OCI-LY1 (cell line): ENCODE measurements at regions not wholly inside any gene's neighbourhood (a gene's known extent, or its start where the extent isn't known, plus 50 kb on each side); places are given as distances from the start of the nearest gene placed in this dataset.

Experiments
- H2AFZ ChIP-seq: fragments of 200-600 bp; sonication (generic), shearing (Covaris generic); 2 replicates; pipeline ENCODE4 v1.6.0; 2014; ENCODE audit warnings: antibody characterized with exemption, mild to moderate bottlenecking, low read length
- H3F3A ChIP-seq: fragments of 200-600 bp; sonication (generic), shearing (Covaris generic); 2 replicates; pipeline ENCODE4 v1.6.0; 2014; ENCODE audit warnings: mild to moderate bottlenecking, antibody characterized with exemption, low read length, moderate library complexity; ENCODE audit not compliant: insufficient read depth
- H3K27ac ChIP-seq: fragments of 200-600 bp; sonication (generic); 2 replicates; pipeline ENCODE4 v1.5.1; 2014; ENCODE audit warnings: low read length, mixed run types, mild to moderate bottlenecking, low read depth; ENCODE audit not compliant: poor library complexity, severe bottlenecking
- H3K27me3 ChIP-seq: fragments of 200-600 bp; sonication (generic); 2 replicates; pipeline ENCODE4 v1.6.0; 2014; ENCODE audit warnings: antibody characterized with exemption, mild to moderate bottlenecking, low read length, moderate library complexity; ENCODE audit not compliant: insufficient read depth
- H3K36me3 ChIP-seq: fragments of 200-600 bp; sonication (generic); 2 replicates; pipeline ENCODE4 v1.6.1; 2014; ENCODE audit warnings: mild to moderate bottlenecking, antibody characterized with exemption, low read length, moderate library complexity, mixed read lengths; ENCODE audit not compliant: insufficient read depth
- H3K4me1 ChIP-seq: fragments of 200-600 bp; sonication (generic); 2 replicates; pipeline ENCODE4 v1.5.1; 2014; ENCODE audit warnings: mild to moderate bottlenecking, low read length, moderate library complexity; ENCODE audit not compliant: insufficient read depth, severe bottlenecking
- H3K4me2 ChIP-seq: fragments of 200-600 bp; sonication (generic), shearing (Covaris generic); 2 replicates; pipeline ENCODE4 v1.6.1; 2014; ENCODE audit warnings: low read length
- H3K4me3 ChIP-seq: fragments of 200-600 bp; sonication (generic); 2 replicates; pipeline ENCODE4 v1.5.1; 2014; ENCODE audit warnings: low read length, low read depth, mild to moderate bottlenecking, mixed read lengths; ENCODE audit not compliant: poor library complexity, severe bottlenecking
- H3K79me2 ChIP-seq: fragments of 200-600 bp; shearing (Covaris generic); 2 replicates; pipeline ENCODE4 v1.6.1; 2016; ENCODE audit warnings: mixed run types, low read length, mixed read lengths; ENCODE audit not compliant: insufficient read depth
- H3K9ac ChIP-seq: fragments of 200-600 bp; sonication (generic), shearing (Covaris generic); 2 replicates; pipeline ENCODE4 v1.6.1; 2014; ENCODE audit warnings: mild to moderate bottlenecking, low read length, mixed read lengths
- H3K9me2 ChIP-seq: fragments of 200-600 bp; sonication (generic), shearing (Covaris generic); 2 replicates; pipeline ENCODE4 v1.6.1; 2014; ENCODE audit warnings: low read depth, mild to moderate bottlenecking, low read length, mixed read lengths
- H3K9me3 ChIP-seq: fragments of 200-600 bp; shearing (Covaris generic); 2 replicates; pipeline ENCODE4 v1.6.1; 2014; ENCODE audit warnings: low read length, mixed read lengths
- H4K20me1 ChIP-seq: fragments of 200-600 bp; sonication (generic), shearing (Covaris generic); 2 replicates; pipeline ENCODE4 v1.6.0; 2016; ENCODE audit warnings: mild to moderate bottlenecking, low read length; ENCODE audit not compliant: insufficient read depth
- CTCF ChIP-seq: fragments of 200-600 bp; sonication (generic), shearing (Covaris generic); IDR thresholded peaks from 2 replicates; pipeline ENCODE4 v1.5.1; 2017; ENCODE audit warnings: mild to moderate bottlenecking, antibody characterized with exemption, low read length, moderate library complexity, mixed read lengths
- EZH2 ChIP-seq: fragments of 200-600 bp; sonication (generic), shearing (Covaris generic); IDR thresholded peaks from 2 replicates; pipeline ENCODE4 v1.8.0; 2017; ENCODE audit warnings: borderline replicate concordance, mixed run types, mild to moderate bottlenecking, antibody characterized with exemption, low read length, moderate library complexity, mixed read lengths

DNA sequence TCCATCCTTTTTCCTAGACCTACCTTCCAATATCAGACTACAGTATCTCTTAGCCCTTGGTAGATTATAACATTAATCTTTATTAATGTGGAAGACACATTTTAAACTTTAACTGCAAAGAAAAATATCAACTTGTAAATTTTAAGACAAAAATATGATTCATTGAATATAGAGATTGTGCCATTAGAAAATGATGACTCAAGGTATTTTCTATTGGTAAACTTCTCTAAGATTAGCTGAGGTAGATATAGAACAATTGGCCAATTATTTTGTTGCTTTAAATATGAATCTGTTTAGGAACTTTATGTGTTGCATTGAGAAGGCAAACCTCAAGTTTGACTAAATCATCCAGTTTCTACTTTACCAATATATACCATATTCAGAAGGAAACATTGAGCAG is 604.7 kb downstream of the CBLN2 start:
- H3K27ac ChIP-seq: no peak overlapping the region
- no peaks in the 10 kb centered on the region for H3K9me3 ChIP-seq
- no peak for TF ChIP-seq CTCF
- no peaks in the 10 kb centered on the region for H3F3A ChIP-seq
- H3K9ac ChIP-seq: no peak overlapping the region
- no peaks in the 10 kb centered on the region for H3K36me3 ChIP-seq
- H4K20me1 ChIP-seq: no peaks in the 10 kb centered on the region
- no peaks in the 10 kb centered on the region for H3K27me3 ChIP-seq
- no peaks in the 10 kb centered on the region for H3K79me2 ChIP-seq
- H3K4me2 ChIP-seq: no peak overlapping the region
- H2AFZ ChIP-seq: no peak overlapping the region
- H3K4me3 ChIP-seq: no peak overlapping the region
- no peaks in the 10 kb centered on the region for H3K4me1 ChIP-seq
- no peaks in the 10 kb centered on the region for H3K9me2 ChIP-seq

DNA sequence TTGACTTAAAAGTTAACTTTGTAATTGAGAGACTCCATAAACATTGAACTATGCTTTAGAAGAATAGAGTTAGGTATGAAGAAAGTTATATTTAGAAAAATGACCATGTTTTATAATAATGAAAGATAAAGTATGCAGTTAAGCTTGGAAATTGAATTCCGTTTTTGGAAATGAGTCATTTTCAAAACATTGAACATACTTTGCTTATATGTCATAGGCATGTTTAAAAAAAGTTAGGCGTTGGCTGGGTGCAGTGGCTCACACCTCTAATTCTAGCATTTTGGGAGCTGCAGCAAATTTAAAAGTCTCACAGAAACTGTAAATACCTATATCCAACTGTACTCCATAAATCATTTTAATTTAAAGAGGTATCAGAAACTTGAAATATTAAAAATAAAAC is 607.4 kb downstream of the CBLN2 start:
- H3K36me3 ChIP-seq: no peaks in the 10 kb centered on the region
- no peaks in the 10 kb centered on the region for H3K9me2 ChIP-seq
- H3K9me3 ChIP-seq: no peaks in the 10 kb centered on the region
- no peaks in the 10 kb centered on the region for H3K4me1 ChIP-seq
- no peak overlapping the region for H3K4me3 ChIP-seq
- H3F3A ChIP-seq: no peaks in the 10 kb centered on the region
- H3K27me3 ChIP-seq: no peaks in the 10 kb centered on the region
- no peaks in the 10 kb centered on the region for H4K20me1 ChIP-seq
- no peak overlapping the region for H3K27ac ChIP-seq
- no peak overlapping the region for H3K4me2 ChIP-seq
- TF ChIP-seq CTCF (no peak), EZH2 (no peak)
- H2AFZ ChIP-seq: no peak overlapping the region
- H3K9ac ChIP-seq: no peak overlapping the region
- no peaks in the 10 kb centered on the region for H3K79me2 ChIP-seq

DNA sequence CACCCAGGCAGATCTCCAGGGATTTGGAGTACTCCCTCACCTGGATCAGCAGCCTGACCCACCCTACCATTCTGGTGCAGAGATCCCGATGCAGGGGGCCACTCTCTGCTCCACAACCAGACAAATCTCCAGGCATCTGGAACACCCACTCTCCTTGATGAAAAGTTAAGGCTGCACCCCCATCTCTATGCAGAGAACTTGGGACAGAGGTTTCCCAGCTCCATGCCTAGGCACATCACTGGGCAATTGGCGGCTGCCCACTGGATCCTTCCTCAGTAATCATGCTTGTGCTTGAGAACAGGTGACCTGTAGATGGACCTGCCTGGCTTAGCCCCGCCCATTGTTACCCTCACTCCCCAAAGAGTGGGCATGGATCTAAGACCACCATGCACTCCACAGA is 624.9 kb downstream of the CBLN2 start:
- TF ChIP-seq EZH2 (no peak), CTCF (no peak)
- Histone ChIP-seq H3F3A (no peaks in the 10 kb centered on the region), H4K20me1 (no peaks in the 10 kb centered on the region), H3K27me3 (no peaks in the 10 kb centered on the region), H3K79me2 (no peaks in the 10 kb centered on the region), H3K36me3 (no peaks in the 10 kb centered on the region), H3K4me1 (no peaks in the 10 kb centered on the region), H3K9ac (no peak overlapping the region), H3K27ac (no peak overlapping the region), H3K4me2 (no peak overlapping the region), H2AFZ (no peak overlapping the region), H3K4me3 (no peak overlapping the region), H3K9me2 (no peaks in the 10 kb centered on the region), H3K9me3 (no peaks in the 10 kb centered on the region)

- Histone ChIP-seq H3K36me3 (no peaks in the 10 kb centered on the region), H2AFZ (no peak overlapping the region), H3K9me2 (no peaks in the 10 kb centered on the region), H3K79me2 (no peaks in the 10 kb centered on the region), H3K4me1 (no peaks in the 10 kb centered on the region), H3K4me2 (no peak overlapping the region), H3K27me3 (no peaks in the 10 kb centered on the region), H3K9ac (no peak overlapping the region), H3K9me3 (no peaks in the 10 kb centered on the region), H4K20me1 (no peaks in the 10 kb centered on the region), H3F3A (no peaks in the 10 kb centered on the region), H3K27ac (no peak overlapping the region), H3K4me3 (no peak overlapping the region)
- no peak for TF ChIP-seq EZH2
- TF ChIP-seq CTCF: no peak
Measured at GRCh38 chr18:71913641-71914040, 630.5 kb downstream of the CBLN2 start.
